ENCODE measurements at regions not wholly inside any gene's neighbourhood (a gene's known extent, or its start where the extent isn't known, plus 50 kb on each side); places are given as distances from the start of the nearest gene placed in this dataset.
"Not testable (repeated sequence)": the region's sequence is repeated elsewhere in the genome, so short reads cannot be mapped to it uniquely, and the experiment has no call there.

DNA sequence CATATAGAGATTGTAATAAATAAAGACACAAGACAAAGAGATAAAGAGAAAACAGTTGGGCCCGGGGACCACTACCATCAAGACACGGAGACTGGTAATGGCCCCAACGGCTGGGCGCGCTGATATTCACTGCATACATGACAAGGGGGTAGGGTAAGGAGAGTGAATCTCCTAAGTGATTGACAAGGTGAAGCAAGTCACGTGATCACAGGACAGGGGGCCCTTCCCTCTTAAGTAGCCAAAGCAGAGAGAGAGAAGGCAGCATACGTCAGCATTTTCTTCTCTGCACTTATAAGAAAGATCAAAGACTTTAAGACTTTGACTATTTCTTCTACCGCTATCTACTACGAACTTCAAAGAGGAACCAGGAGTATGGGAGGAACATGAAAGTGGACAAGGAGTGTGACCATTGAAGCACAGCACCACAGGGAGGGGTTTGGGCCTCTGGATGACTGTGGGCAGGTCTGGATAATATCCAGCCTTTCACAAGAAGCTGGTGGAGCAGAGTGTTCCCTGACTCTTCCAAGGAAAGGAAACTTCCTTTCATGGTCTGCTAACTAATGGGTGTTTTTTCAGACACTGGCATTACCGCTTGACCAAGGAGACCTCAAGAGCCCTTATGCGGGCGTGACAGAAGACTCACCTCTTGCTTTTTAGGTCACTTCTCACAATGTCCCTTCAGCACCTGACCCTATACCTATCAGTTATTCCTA is 75.6 kb downstream of the MRPL39 start:
- not testable (repeated sequence) for DNase-seq

DNA sequence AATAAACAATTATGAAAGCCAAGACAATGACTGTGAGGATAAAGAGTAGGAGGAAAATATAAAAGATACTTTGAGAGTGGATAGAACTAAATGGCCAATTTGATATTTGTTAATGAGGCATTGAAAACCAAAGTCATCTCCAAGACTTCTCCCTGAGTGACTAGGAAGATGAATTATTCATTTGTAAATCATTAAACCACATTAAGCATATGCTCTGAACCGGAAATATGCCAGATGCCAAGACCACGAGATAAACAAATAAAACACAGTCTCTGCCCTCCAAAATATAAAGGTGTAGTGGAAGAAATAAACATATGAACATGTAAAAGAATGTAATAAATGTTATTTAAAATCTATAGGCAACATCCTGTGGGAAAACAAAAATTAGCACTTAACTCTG is 78.8 kb downstream of the MRPL39 start:
- no peak for DNase-seq

DNA sequence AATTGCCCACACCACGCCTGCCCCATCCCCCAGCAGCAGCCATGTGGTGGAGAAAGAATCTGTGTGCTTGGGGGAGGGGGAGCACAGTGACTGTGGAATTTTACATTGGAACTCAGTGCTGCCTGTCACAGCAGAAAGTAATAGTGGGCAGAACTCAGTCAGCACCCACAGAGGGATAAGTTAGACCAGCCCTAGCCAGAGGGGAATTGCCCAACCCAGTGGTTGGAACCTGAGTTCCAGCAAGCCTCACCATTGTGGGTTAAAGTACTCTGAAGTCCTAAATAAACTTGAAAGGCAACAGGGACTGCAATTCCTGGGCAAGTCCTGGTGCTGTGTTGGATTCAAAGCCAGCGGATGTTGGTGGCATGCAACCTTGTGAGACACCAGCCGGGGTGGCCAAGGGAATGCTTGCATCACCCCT is 88.8 kb downstream of the MRPL39 start:
- DNase-seq = no peak

DNA sequence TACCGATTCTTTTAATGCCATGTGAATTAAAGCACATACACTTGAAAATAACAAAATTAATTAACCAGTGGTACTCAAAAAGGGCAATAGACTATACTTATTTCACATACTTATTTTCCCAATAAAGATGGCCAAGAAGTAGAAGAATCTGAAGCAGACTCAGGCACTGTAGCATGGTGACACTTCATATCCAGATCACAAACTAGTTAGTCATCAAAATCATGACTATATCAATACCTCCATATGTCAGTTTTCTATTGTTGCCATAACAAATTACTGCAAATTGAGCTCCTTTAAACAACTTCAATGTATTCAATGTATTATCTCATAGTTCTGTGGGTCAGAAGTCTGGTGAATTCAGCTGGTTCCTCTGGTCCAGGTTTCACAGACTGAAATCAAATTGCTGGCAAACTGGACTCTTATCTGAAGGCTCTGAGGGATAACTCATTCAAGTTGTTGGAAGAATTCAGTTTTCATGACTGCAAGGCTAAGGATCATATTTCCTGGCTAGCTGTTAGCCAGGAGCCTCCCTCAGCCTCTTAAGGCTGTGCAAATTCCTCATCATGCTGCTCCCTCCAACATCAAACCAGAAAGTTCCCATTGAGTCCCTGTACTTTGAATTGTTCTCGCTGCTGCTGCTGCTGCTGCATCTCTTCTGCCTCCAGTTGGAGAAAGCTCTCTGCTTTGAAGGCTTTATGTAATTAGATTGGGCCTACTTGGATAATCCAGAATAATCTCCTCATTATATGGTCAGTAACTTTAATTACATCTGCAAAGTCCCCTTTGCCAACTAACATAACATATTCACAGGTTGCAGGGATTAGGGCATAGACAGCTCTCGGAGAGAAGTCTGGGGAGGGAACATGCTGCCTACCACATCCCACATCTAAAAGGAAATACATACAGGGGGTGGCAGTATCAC is 91.5 kb downstream of the MRPL39 start:
- no peak for DNase-seq

DNA sequence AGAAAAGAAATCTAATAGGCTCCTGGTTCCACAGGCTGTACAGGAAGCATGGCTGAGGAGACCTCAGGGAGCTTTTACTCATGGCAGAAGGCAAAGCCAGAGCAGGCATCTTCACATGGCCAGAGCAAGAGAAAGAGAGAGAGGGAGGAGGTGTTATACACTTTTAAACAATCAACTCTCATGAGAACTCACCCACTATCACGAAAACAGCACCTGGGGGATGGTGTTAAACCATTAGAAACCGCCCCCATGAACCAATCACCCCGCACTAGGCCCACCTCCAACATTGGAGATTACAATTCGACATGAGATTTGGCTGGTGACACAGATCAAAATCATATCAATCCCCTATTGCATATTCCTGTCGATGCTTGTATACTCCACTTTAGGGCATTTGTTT is 93.5 kb downstream of the MRPL39 start:
- no peak for DNase-seq

DNA sequence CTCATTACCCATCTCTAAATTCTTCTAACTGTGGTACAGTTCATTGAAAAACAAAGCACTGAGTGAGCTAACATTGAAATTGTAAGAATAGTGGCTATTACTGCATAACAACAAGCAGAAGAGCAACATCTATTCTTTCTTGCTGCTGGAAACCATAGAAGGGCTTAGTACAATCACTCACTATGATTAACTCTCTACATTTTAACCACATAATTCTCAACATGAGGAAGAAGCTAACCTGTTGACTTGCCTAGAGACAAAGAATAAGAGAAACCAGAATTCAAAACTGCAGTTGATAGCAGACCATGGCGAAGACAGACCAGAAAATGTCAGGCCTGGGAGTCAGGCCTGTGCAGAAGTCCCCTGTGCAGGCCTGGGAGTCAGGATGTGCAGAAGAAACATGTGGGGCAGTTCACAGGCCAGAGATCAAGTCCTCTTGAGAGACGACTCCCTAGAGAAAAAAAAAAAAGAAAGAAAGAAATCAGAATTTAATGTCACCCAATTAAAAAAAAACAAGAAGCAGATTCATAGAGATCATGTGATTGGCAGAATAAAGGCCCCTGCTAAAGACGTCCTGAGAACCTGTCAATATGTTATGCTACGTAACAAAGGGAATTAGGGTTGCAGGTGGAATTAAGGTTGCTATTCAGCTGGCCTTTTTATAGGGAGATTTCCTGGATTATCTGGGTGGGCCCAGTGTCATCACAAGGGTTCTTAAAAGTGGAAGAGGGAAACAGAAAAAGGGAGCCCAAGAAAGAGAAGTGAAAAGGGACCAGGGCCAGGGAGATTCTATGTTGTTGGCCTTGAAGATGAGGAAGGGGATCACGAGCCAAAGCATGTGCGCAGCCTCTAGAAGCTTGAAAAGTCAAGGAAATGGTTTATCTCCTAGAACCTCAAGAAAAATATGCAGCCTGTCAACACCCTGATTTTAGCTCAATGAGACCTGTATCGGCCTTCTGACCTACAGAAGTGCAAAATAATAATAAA is 94.9 kb downstream of the MRPL39 start:
- DNase-seq = no peak

DNA sequence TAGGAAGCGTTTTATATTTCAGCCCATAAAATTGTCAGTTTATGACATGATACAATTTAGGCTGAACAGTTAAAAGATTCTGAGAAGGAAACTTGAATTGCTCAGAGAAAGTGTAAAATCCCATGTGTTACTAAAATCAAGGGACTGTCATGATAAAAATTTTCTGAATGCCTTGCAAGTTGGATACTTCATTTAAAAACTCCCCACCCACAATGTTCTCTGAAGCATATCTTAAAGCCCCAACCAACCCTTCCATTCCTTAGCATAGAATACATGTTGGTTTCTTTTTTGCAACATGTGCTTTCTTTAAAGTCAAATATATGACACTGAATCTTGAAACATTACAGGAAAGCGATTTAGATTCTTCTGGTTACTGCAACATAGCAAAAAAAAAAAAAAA is 97.4 kb downstream of the MRPL39 start:
- DNase-seq = no peak

DNA sequence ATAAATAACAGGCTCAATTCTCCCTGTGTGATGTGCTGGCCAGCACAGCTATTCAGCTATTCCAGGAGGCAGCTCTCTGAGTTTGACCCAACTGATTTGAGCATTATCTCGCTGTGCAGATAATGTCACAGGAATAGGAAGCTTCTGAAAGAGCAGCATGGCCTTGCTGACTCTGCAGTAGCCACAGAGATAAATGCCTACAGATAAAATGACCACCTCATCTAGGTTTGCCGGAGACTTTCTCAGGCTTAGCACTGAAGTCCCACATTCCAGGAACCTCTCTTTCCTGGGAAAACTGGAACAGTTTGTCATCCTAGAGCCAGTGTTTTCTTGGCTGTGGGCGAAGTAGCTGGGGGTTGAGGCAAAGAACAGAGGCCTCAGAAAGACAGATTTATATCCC is 98.9 kb downstream of the MRPL39 start:
- DNase-seq = no peak

DNA sequence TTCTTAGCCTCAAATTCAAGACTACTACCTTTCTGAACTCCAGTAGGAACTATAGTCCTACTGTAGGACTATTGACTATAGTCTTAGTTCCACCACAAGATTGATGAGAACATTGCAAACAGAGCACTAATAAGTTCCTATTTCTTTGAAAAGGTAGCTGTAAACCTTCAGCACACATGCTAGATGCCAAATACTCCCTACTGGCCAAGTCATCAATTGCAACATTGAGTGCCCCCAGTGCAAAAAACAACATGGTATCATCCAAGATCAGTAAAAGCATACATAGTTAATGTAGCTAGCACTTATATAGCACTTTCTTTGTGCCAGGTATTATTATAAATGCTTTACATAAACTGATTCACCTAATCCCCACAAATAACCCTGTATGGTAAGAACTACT is 99.8 kb downstream of the MRPL39 start:
- no peak for DNase-seq

DNA sequence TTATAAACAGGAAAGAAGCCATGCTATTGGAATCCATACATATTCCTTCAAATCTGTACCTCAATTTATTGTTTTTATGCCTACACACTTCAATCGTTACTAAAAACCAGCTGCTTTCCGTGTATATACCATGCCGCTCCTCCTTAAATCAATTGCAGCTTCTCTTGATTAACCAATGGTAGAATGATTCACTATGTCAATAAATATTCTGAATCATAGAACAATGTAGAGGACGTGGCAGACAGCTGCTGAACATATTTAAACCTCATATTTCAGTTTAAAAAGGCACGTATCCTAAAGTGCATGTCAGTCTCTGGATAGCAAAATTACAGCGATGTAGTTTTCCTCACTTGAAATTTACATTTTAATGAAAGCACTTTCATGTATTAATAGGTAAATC is 100.4 kb downstream of the MRPL39 start:
- no peak for DNase-seq

DNA sequence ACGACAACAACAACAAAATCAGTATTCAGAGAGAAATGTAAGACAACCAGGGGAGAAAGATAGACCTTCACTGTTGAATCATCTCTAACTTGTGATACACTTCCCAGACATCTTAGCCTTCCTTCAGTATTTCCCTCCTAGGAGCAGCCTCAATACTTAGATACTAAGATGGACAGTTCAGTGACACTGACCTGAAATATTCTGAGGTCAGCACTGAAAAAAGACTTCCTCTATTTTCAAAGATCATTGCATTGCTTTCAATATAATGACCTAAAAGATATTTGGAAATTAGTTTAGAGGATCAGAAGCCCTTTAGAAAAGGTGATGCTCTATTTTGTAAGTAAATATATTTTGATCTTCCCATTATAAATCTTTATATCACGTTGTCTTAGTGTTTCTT is 101.0 kb downstream of the MRPL39 start:
- no peak for DNase-seq

DNA sequence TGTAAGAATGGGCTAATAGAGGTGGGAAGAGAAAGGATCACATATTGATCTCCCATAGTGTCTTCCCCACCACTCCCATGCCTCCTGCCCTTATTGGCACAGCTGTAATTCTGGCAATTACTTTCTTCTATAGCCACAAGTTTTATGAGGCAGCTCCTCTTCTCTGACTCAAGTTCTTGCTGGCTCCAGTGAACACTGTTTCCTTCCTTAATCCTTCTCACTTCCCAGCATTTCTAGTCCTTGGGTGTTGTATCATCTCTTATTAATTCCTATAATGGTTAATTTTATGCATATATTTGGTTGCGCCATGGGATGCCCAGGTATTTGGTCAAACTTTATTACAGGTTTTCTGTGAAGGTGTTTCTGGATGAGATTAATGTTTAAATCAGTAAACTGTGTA is 103.3 kb downstream of the MRPL39 start:
- DNase-seq = no peak

DNA sequence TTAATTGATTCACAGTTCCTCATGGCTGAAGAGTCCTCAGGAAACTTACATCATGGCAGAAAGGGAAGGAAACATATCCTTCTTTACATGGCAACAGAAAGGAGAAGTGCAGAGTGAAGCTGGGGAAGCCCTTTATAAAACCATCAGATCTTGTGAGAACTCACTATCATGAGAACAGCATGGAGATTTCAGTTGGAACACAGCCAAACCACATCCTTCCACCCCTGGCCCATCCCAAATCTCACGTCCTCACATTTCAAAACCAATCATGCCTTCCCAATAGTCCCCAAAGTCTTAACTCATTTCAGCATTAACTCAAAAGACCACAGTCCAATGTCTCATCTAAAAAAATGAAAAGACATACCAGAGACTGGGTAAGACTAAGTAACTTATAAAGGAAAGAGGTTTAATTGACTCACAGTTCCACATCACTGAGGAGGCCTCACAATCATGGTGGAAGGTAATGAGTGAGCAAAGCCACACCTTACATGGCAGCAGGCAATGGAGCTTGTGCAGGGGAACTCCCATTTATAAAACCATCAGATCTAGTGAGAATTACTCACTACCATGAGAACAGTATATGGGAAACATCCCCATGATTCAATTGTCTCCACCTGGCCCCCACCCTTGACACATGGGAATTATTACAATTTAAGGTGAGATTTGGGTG is 105.2 kb downstream of the MRPL39 start:
- DNase-seq = no peak

DNA sequence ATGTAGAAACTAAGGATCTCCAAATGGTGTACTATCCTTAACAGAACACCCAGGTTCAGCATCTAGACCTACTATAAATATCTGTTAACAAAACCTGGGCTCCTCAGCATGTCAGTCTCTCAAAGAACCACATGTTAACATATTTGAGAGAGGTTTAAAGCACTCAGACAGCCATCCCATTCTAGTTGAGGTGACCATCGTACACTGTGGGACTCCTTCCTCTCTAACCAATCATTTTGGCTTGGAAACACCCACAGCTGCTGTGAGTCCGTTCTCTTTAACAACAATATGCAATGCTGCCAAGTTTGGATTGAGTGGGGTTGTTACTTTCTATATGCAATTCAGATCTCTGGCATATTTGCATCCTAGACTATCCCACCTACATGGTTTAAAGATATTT is 105.8 kb downstream of the MRPL39 start:
- no peak for DNase-seq

DNA sequence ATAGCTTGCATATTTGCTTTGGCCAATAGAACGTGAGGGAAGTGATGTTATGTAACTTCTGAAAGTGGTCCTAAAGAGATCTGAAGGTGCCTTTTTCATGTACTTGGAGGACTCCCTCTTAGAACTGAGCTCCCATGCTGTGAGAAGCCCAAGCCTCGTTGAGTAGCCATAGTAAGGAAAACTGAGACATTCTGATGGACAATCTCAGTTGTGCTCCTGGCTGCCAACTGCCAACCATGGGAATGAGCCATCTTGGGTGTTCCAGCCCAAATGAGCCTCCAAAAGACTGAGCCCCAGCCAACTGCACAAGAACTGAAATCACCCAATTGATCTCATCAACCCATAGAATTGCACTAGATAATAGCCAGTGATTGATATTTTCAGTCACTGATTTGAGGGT is 106.7 kb downstream of the MRPL39 start:
- no peak for DNase-seq

DNA sequence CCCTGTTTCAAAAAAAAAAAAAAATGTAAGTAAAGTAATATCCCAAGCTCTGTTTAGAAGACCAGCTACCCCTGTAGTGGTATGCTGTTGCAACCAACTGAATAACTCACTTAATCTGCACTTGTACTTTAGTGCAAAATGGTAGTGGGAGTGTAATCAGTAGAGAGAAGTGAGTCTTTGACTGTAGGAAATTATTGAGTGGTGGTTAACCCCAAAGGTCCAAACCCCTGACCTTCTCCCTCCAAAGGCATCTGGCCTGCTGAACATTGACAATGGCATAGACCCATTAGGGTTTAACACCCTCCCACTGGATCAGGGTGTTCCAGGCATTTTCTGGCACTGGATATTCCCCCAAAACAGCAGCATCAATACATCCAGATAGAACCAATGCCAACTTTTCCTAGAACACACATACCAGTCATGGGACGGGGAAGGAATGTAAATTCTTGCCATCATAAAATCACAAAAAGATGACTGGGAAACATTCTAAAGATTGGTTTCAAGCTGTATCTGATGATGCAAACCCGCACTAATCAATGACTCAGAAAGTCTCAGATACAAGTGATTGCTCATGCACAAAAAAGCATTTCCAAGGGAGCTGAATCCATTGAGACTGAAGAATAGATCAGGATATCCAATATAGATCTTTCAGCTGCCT is 110.3 kb downstream of the MRPL39 start:
- no peak for DNase-seq

DNA sequence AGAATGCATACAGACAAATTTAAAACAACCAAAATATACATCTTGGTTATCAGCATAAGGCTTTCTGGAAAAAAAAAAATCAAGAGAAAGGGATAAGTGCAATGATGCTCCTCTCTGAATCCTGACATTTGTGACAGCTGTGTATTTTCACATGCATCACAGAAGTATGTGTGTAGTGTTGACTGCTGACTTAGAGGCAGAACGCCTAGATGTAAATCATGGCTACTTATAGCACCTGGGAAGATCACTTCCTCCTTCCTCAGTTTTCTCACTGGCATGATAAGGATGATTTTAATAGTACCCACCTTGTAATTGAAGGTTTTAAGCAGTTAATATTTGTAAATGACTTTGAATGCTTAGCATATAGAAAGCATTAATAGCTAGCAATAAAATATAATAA is 112.5 kb downstream of the MRPL39 start:
- no peak for DNase-seq

DNA sequence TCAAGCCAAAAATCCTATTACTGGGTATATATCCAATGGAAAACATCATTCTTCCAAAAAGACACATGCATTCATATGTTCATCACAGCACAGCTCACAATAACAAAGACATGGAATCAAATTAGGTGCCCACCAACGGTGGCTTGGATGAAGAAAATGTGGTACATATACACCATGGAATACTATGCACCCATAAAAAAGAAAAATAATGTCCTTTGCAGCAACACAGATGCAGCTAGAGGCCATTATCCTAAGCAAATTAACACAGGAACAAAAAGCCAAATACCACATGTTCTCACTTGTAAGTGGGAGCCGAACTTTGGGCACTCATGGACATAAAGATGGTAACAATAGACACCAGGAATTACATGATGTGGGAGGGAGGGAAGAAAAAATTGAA is 113.6 kb downstream of the MRPL39 start:
- DNase-seq = no peak

DNA sequence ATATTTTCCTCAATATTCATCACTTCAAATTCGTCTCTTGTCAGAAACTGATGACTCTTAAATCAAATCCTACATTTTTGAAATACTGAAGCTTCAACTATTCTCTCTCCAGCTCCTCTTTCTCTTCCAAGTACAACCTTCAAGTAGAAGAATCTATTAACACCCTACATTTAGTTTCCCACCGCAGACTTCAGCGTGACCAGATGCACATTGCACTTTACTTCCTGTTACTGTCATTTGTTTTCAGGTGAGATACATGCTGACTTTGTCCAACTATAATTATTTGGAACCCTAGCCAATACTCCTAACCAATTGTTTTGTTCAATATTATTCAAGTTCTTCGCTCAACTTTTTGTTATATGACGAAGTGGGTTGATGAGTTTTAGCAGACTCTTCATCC is 116.0 kb downstream of the MRPL39 start:
- no peak for DNase-seq

DNA sequence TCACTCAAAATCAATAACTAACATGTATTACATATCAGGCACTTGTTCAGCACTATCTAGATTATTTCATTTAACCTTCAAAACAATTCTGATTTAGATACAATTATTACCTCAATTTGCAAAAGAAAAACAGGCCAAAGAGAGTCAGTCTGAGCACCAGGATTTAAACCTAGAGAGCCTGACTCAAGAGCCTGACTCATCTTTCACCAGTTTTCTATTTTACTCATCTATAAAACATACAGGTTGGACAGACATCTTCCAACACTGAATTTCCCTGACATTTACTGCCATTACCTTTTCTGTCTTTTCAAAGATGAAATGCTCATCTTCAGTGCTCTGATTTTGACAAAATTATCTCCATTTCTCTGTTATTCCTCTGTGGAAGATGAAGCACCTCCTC is 116.5 kb downstream of the MRPL39 start:
- no peak for DNase-seq

DNA sequence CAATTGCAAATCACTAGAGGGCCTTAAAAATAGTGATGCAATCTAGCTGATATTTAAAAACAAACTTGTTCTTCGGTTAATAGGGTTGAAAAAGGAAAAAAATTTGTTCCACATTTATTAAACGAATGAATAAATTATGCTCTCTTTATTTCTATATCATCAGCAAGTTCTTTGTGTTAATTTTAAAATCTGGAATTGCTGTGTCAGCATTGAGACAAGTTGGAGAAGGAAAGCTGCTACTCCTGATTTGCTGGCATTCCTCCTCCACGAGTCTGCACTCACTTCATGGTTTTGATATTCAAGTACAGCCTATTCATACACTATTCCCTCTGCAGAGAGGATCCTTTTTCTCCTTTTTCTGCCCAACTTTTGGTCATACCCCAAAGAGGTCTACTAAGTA is 117.6 kb downstream of the MRPL39 start:
- no peak for DNase-seq

Data from right lung (tissue), 2 donors.